Liver (tissue), 6 donors: ENCODE measurements at regions not wholly inside any gene's neighbourhood (a gene's known extent, or its start where the extent isn't known, plus 50 kb on each side); places are given as distances from the start of the nearest gene placed in this dataset.
"Not testable (repeated sequence)": the region's sequence is repeated elsewhere in the genome, so short reads cannot be mapped to it uniquely, and the experiment has no call there.

Experiments
- DNase-seq: peaks from one replicate; pipeline ENCODE4 v3.0.0-alpha.2; 2017; ENCODE audit warnings: low spot score
- H3K27ac ChIP-seq, 2 donors: one replicate each; pipeline ENCODE4 v1.7.0; 2013; ENCODE audit warnings: inconsistent platforms in 2 of 2, low read length in 2 of 2, control low read depth in 1 of 2, low read depth in 1 of 2, mild to moderate bottlenecking in 1 of 2
- H3K27me3 ChIP-seq, 4 donors: one replicate each; pipeline versions ENCODE4 v1.6.1 to v1.7.0; 2013; ENCODE audit warnings: low read length in 3 of 4, inconsistent platforms in 1 of 4, mild to moderate bottlenecking in 1 of 4, moderate library complexity in 1 of 4; ENCODE audit not compliant: control insufficient read depth in 4 of 4, insufficient read depth in 4 of 4
- H3K36me3 ChIP-seq, 4 donors: one replicate each; pipeline versions ENCODE4 v1.6.1 to v1.7.0; 2013; ENCODE audit warnings: low read length in 3 of 4, mild to moderate bottlenecking in 3 of 4, low read depth in 1 of 4, moderate library complexity in 1 of 4; ENCODE audit not compliant: control insufficient read depth in 4 of 4, insufficient read depth in 3 of 4
- H3K4me1 ChIP-seq, 4 donors: one replicate each; pipeline versions ENCODE4 v1.6.1 to v1.7.0; 2013; ENCODE audit warnings: low read length in 3 of 4, mild to moderate bottlenecking in 3 of 4, moderate library complexity in 1 of 4; ENCODE audit not compliant: control insufficient read depth in 4 of 4, insufficient read depth in 4 of 4
- H3K4me3 ChIP-seq, 3 donors: one replicate each; pipeline versions ENCODE4 v1.6.1 to v1.7.0; 2013; ENCODE audit warnings: low read length in 3 of 3, control low read depth in 1 of 3, low read depth in 1 of 3, mild to moderate bottlenecking in 1 of 3
- H3K9ac ChIP-seq, 2 donors: one replicate each; pipeline ENCODE4 v1.7.0; 2013; ENCODE audit warnings: low read length in 2 of 2, mild to moderate bottlenecking in 2 of 2, moderate library complexity in 2 of 2, control low read depth in 1 of 2, low read depth in 1 of 2
- H3K9me3 ChIP-seq, 4 donors: one replicate each; pipeline versions ENCODE4 v1.6.1 to v1.7.0; 2013; ENCODE audit warnings: low read length in 3 of 4; ENCODE audit not compliant: control insufficient read depth in 4 of 4
- WGBS: extraction: QIAGEN DNeasy Blood & Tissue Kit; methylation state at CpG from one replicate; pipeline ENCODE4 v1.1.7; 2013; 5-methylcytosine and 5-hydroxymethylcytosine counted together
- donor health status: healthy.
- donor health status: healthy.
- donor health status: healthy.

DNA sequence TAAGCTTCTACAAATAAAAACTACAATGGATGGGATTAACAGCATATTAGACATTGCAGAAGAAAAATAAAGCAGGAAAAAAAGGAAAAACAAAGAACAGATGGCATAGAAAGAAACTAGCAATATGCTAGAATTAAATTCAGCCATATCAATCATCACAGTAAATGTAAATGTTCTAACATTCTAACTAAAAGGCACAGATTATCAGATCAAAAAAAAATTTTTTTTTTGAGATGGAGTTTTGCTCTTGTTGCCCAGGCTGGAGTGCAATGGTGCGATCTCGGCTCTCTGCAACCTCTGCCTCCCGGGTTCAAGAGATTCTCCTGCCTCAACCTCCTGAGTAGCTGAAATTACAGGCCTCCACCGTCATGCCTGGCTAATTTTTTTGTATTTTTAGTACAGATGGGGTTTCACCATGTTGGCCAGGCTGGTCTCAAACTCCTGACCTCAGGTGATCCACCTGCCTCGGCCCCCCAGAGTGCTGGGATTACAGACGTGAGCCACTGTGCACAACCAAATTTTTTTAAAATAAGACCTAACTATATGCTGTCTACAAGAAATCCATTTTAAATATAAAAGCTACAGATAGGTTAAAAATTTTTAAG lies 50.7 kb upstream of the GATA2 start:
- not testable (repeated sequence) for H3K4me1 ChIP-seq, H3K9ac ChIP-seq, H3K4me3 ChIP-seq, H3K27ac ChIP-seq, DNase-seq, H3K9me3 ChIP-seq, H3K27me3 ChIP-seq, H3K36me3 ChIP-seq
- 81% methylated on average over 6 of the region's 6 CpGs for WGBS
